Psoas muscle (tissue), 7 donors: ENCODE measurements at regions not wholly inside any gene's neighbourhood (a gene's known extent, or its start where the extent isn't known, plus 50 kb on each side); places are given as distances from the start of the nearest gene placed in this dataset.

Experiments
- ATAC-seq, 4 donors: fragments of 200-7000 bp; cut with Tn5 transposase; one replicate each; pipeline ENCODE4 v1.9.1; 2020; ENCODE audit warnings: moderate library complexity in 3 of 4, mild to moderate bottlenecking in 2 of 4
- DNase-seq, 2 donors: peaks; one replicate each; pipeline ENCODE4 v3.0.0-alpha.2; 2020
- H3K27ac ChIP-seq: fragments of 200-600 bp; one replicate; pipeline ENCODE4 v1.8.0; 2022
- H3K27me3 ChIP-seq, 3 donors: fragments of 200-600 bp in 1 of 3; one replicate each; pipeline versions ENCODE4 v1.6.1 to v1.8.0; 2013 to 2022; ENCODE audit warnings: low read length in 2 of 3, mild to moderate bottlenecking in 2 of 3, moderate library complexity in 1 of 3; ENCODE audit not compliant: insufficient read depth in 3 of 3
- H3K36me3 ChIP-seq, 2 donors: fragments of 200-600 bp in 1 of 2; one replicate each; pipeline versions ENCODE4 v1.6.1 to v1.8.0; 2013 to 2022; ENCODE audit warnings: low read depth in 1 of 2, mild to moderate bottlenecking in 1 of 2, moderate library complexity in 1 of 2; ENCODE audit not compliant: insufficient read depth in 1 of 2
- H3K4me1 ChIP-seq: fragments of 200-600 bp; one replicate; pipeline ENCODE4 v1.8.0; 2022
- H3K4me3 ChIP-seq: fragments of 200-600 bp; one replicate; pipeline ENCODE4 v1.8.0; 2022; ENCODE audit warnings: mild to moderate bottlenecking
- H3K9me3 ChIP-seq: fragments of 200-600 bp; one replicate; pipeline ENCODE4 v1.8.0; 2022
- CTCF ChIP-seq: fragments of 200-600 bp; IDR thresholded peaks from one replicate; pipeline ENCODE4 v1.8.0; 2022; ENCODE audit warnings: antibody characterized with exemption
- WGBS, 3 donors: extraction: QIAGEN DNeasy Blood & Tissue Kit; methylation state at CpG; one replicate each; pipeline versions ENCODE4 v1.1.6 to v1.1.7; 2013; 5-methylcytosine and 5-hydroxymethylcytosine counted together
- intact Hi-C, 2 donors: fragments of 100-400 bp; cut with DNase I; formaldehyde crosslinking; loops; one replicate each; pipeline versions ENCODE4 v1.11.0 to v1.14.2; 2022
- donor health status: healthy with polysubstance abuse.
- donor health status: DM: no; HTN: no; CAD: no; lungs with moderate emphysema.
- donor health status: Bipolar disorder and iron deficiency.
- donor health status: healthy.
- donor health status: DM: yes; HTN: yes; CAD: no.
- donor health status: DM: no; HTN: no; CAD: no.
- donor health status: DM: yes; HTN: yes; CAD: no.

DNA sequence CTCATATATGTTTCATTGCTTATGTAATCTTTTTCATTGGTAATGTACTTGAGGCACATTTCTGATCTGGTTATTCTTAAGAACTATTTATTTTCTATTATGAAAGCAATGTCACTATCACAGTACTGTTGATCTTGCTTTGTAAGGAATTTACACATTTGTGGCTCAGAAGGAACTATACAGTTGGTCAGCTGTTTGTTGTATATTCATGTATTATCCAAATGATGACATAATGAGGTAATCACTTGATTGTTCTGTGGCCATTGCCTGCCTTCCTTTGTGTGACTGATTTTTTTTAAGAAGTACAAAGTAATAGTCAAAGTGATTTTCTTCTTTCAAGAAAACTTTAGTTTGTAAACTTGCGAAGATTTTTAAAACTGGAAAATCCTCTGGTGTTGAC is 399.9 kb downstream of the TMEM161B start:
- no peak for ATAC-seq
- no peaks in the 10 kb centered on the region for H3K27me3 ChIP-seq
- H3K4me1 ChIP-seq, result no peaks in the 10 kb centered on the region
- intact Hi-C loops, result no loop called here
- H3K4me3 ChIP-seq, result no peak overlapping the region
- DNase-seq, result no peak
- no peaks in the 10 kb centered on the region for H3K9me3 ChIP-seq
- WGBS, 3 donors, result 96 to 100% (median 99%) methylated on average over 1 of the region's 1 CpG
- no peaks in the 10 kb centered on the region for H3K36me3 ChIP-seq
- H3K27ac ChIP-seq, result no peak overlapping the region
- TF ChIP-seq CTCF, result no peak

- H3K4me3 ChIP-seq, result no peak overlapping the region
- no peaks in the 10 kb centered on the region for H3K27me3 ChIP-seq
- no peak for TF ChIP-seq CTCF
- no peak overlapping the region for H3K27ac ChIP-seq
- ATAC-seq (no peak), DNase-seq (no peak)
- H3K4me1 ChIP-seq, result no peaks in the 10 kb centered on the region
- intact Hi-C loops, result no loop called here
- H3K9me3 ChIP-seq, result no peaks in the 10 kb centered on the region
- 27 to 47% (median 29%) methylated on average over 4 of the region's 4 CpGs for WGBS, 3 donors
- no peaks in the 10 kb centered on the region for H3K36me3 ChIP-seq
These were observed 401.4 kb downstream of the TMEM161B start for GRCh38 chr5:87867281-87867680.

GRCh38 chr5:87853541-87853940 is 415.1 kb downstream of the TMEM161B start:
- DNase-seq (no peak), ATAC-seq (no peak)
- Histone ChIP-seq H3K36me3 (no peaks in the 10 kb centered on the region), H3K27ac (no peak overlapping the region), H3K4me3 (no peak overlapping the region), H3K4me1 (no peaks in the 10 kb centered on the region), H3K9me3 (no peaks in the 10 kb centered on the region), H3K27me3 (no peaks in the 10 kb centered on the region)
- intact Hi-C loops, result no loop called here
- WGBS, 3 donors, result 77 to 89% (median 88%) methylated on average over 2 of the region's 2 CpGs
- no peak for TF ChIP-seq CTCF

DNA sequence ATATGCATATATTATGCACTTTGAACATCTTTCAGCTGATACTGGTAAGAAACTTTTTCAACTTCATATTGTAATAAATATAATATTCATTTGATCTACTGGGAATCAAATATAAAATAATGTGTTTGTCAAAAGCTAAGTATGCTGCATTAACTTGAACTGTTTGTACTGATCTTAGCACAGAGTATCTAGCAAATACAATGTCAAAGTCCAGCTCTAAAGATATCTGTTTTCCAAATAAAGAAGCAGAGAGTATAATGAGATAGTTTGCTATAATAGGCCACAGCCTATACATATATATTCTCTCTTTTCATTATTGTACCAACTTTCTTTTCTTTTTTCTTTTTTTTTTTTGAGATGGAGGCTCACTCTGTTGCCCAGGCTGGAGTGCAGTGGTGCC is 417.0 kb downstream of the TMEM161B start:
- no peak for TF ChIP-seq CTCF
- Histone ChIP-seq H3K27me3 (no peaks in the 10 kb centered on the region), H3K4me3 (no peak overlapping the region), H3K27ac (no peak overlapping the region), H3K4me1 (no peaks in the 10 kb centered on the region), H3K36me3 (no peaks in the 10 kb centered on the region), H3K9me3 (no peaks in the 10 kb centered on the region)
- ATAC-seq (no peak), DNase-seq (no peak)
- intact Hi-C loops, result no loop called here

- Histone ChIP-seq H3K9me3 (no peaks in the 10 kb centered on the region), H3K36me3 (no peaks in the 10 kb centered on the region), H3K27ac (no peak overlapping the region), H3K4me3 (no peak overlapping the region), H3K27me3 (no peaks in the 10 kb centered on the region), H3K4me1 (no peaks in the 10 kb centered on the region)
- 66 to 79% (median 70%) methylated on average over 3 of the region's 3 CpGs for WGBS, 3 donors
- TF ChIP-seq CTCF, result no peak
- intact Hi-C loops, result no loop called here
- ATAC-seq (no peak), DNase-seq (no peak)
These were observed 417.8 kb downstream of the TMEM161B start for GRCh38 chr5:87850843-87851242.
